Ovary (tissue), 7 donors: ENCODE measurements at regions not wholly inside any gene's neighbourhood (a gene's known extent, or its start where the extent isn't known, plus 50 kb on each side); places are given as distances from the start of the nearest gene placed in this dataset.

Experiments used
- DNase-seq, 5 donors: peaks; one replicate each; pipeline ENCODE4 v3.0.0-alpha.2; 2019 to 2020
- H3K27ac ChIP-seq, 2 donors: fragments of 200-600 bp; one replicate each; pipeline versions ENCODE4 v1.5.1 to v1.8.0; 2019 to 2022
- H3K27me3 ChIP-seq: fragments of 200-600 bp; one replicate; pipeline ENCODE4 v1.8.0; 2022
- H3K36me3 ChIP-seq: fragments of 200-600 bp; sonication (generic); one replicate; pipeline ENCODE4 v1.5.1; 2019
- H3K4me1 ChIP-seq: one replicate; pipeline ENCODE4 v1.8.1; 2013; ENCODE audit warnings: mild to moderate bottlenecking, moderate library complexity; ENCODE audit not compliant: insufficient read depth
- H3K4me3 ChIP-seq: fragments of 200-600 bp; sonication (generic); one replicate; pipeline ENCODE4 v1.5.1; 2017
- H3K9me3 ChIP-seq, 2 donors: fragments of 200-600 bp in 1 of 2; sonication (generic) in 1 of 2; one replicate each; pipeline versions ENCODE4 v1.5.1 to v1.8.1; 2013 to 2019; ENCODE audit warnings: mild to moderate bottlenecking in 1 of 2, moderate library complexity in 1 of 2
- CTCF ChIP-seq, 3 donors: fragments of 450-650 bp in 2 of 3; fragments of 200-600 bp in 1 of 3; IDR thresholded peaks; one replicate each; pipeline versions ENCODE4 v1.5.1 to v1.8.0; 2016 to 2022; ENCODE audit warnings: antibody characterized with exemption in 3 of 3, mild to moderate bottlenecking in 1 of 3
- EP300 ChIP-seq: sonication (generic); formaldehyde crosslinking; IDR thresholded peaks from one replicate; pipeline ENCODE4 v1.6.1; 2017; ENCODE audit warnings: antibody characterized with exemption
- POLR2A ChIP-seq: fragments of 450-650 bp; IDR thresholded peaks from one replicate; pipeline ENCODE4 v1.6.1; 2017; ENCODE audit warnings: antibody characterized with exemption, mild to moderate bottlenecking, moderate library complexity
- WGBS, 3 donors: extraction: QIAGEN DNeasy Blood & Tissue Kit in 1 of 3; methylation state at CpG; one replicate each; pipeline versions ENCODE4 v1.1.5 to v1.1.7; 2013 to 2017; 5-methylcytosine and 5-hydroxymethylcytosine counted together
- intact Hi-C, 4 donors: fragments of 100-400 bp; cut with DNase I; formaldehyde crosslinking; loops; one replicate each; pipeline versions ENCODE4 v1.11.0 to v1.15.1; 2022 to 2023
- donor health status: DM: no; HTN: no; CAD: no; lungs with moderate emphysema.
- donor health status: DM: no; HTN: no; CAD: no.
- donor health status: Bipolar disorder and iron deficiency.
- donor health status: DM: no; HTN: no; CAD: no.
- donor health status: DM: yes; HTN: yes; CAD: no.

GRCh38 chr19:31211088-31211487 is 138.1 kb downstream of the TSHZ3 start:
- intact Hi-C loops: no loop called here
- Histone ChIP-seq H3K4me3 (no peak overlapping the region), H3K9me3 (no peaks in the 10 kb centered on the region), H3K27ac (no peak overlapping the region), H3K27me3 (no peaks in the 10 kb centered on the region), H3K36me3 (no peaks in the 10 kb centered on the region), H3K4me1 (no peaks in the 10 kb centered on the region)
- TF ChIP-seq POLR2A: no peak
- WGBS, 3 donors: 93 to 94% (median 93%) methylated on average over 3 of the region's 3 CpGs
- no peak for DNase-seq

- 95 to 99% (median 97%) methylated on average over 2 of the region's 2 CpGs for WGBS, 3 donors
Measured at GRCh38 chr19:31205887-31206518, 143.2 kb downstream of the TSHZ3 start.

GRCh38 chr19:31204115-31204514 is 145.1 kb downstream of the TSHZ3 start:
- Histone ChIP-seq H3K4me1 (no peaks in the 10 kb centered on the region), H3K4me3 (no peak overlapping the region), H3K27ac (no peak overlapping the region), H3K36me3 (no peaks in the 10 kb centered on the region), H3K9me3 (no peaks in the 10 kb centered on the region), H3K27me3 (no peaks in the 10 kb centered on the region)
- intact Hi-C loops: no loop called here
- WGBS, 3 donors: 83 to 89% (median 84%) methylated on average over 1 of the region's 1 CpG
- DNase-seq: no peak
- TF ChIP-seq POLR2A (no peak), CTCF (IDR thresholded peaks at IDR 0.05) (no peak), EP300 (no peak)

More at GRCh38 chr19:31205887-31206518, 143.2 kb downstream of the TSHZ3 start:
- no peak for TF ChIP-seq EP300
- no peak for TF ChIP-seq POLR2A
- no peak for TF ChIP-seq CTCF (IDR thresholded peaks at IDR 0.05)
- Histone ChIP-seq H3K4me3 (no peak overlapping the region), H3K27ac (no peak overlapping the region), H3K27me3 (no peaks in the 10 kb centered on the region), H3K9me3 (no peaks in the 10 kb centered on the region), H3K36me3 (no peaks in the 10 kb centered on the region), H3K4me1 (no peaks in the 10 kb centered on the region)
- intact Hi-C loops: no loop called here
- no peak for DNase-seq

GRCh38 chr19:31185261-31185660 is 164.0 kb downstream of the TSHZ3 start:
- no peaks in the 10 kb centered on the region for H3K9me3 ChIP-seq
- H3K27ac ChIP-seq: no peak overlapping the region
- WGBS, 3 donors: 91 to 96% (median 93%) methylated on average over 2 of the region's 2 CpGs
- H3K27me3 ChIP-seq: no peaks in the 10 kb centered on the region
- no peaks in the 10 kb centered on the region for H3K4me1 ChIP-seq
- no peak for DNase-seq
- intact Hi-C loops: no loop called here
- no peaks in the 10 kb centered on the region for H3K36me3 ChIP-seq
- TF ChIP-seq POLR2A (no peak), EP300 (no peak), CTCF (IDR thresholded peaks at IDR 0.05) (no peak)
- H3K4me3 ChIP-seq: no peak overlapping the region

GRCh38 chr19:31181535-31181934 is 167.7 kb downstream of the TSHZ3 start:
- WGBS, 3 donors: 77 to 82% (median 79%) methylated on average over 2 of the region's 2 CpGs
- no peak for TF ChIP-seq CTCF (IDR thresholded peaks at IDR 0.05)
- Histone ChIP-seq H3K9me3 (no peaks in the 10 kb centered on the region), H3K27ac (no peak overlapping the region), H3K36me3 (no peaks in the 10 kb centered on the region), H3K4me1 (no peaks in the 10 kb centered on the region), H3K27me3 (no peaks in the 10 kb centered on the region), H3K4me3 (no peak overlapping the region)
- DNase-seq: no peak
- intact Hi-C loops: no loop called here
